CD4-positive, alpha-beta T cell treated with Interleukin-21 for 1 hour (primary cell): ENCODE measurements at regions not wholly inside any gene's neighbourhood (a gene's known extent, or its start where the extent isn't known, plus 50 kb on each side); places are given as distances from the start of the nearest gene placed in this dataset.
"Not testable (repeated sequence)": the region's sequence is repeated elsewhere in the genome, so short reads cannot be mapped to it uniquely, and the experiment has no call there.

Experiments
- DNase-seq: peaks from one replicate; pipeline ENCODE4 v3.0.0-alpha.2; 2020

GRCh38 chr10:94129393-94130130 lies 135.8 kb downstream of the PLCE1 start:
- DNase-seq: no peak

GRCh38 chr10:94131885-94132284 lies 138.2 kb downstream of the PLCE1 start:
- DNase-seq: no peak

GRCh38 chr10:94133239-94133638 lies 139.5 kb downstream of the PLCE1 start:
- DNase-seq: no peak

GRCh38 chr10:94137747-94138146 lies 144.0 kb downstream of the PLCE1 start:
- DNase-seq: no peak

- no peak for DNase-seq
Observed at GRCh38 chr10:94138391-94138790, 144.7 kb downstream of the PLCE1 start.

GRCh38 chr10:94143261-94143660 lies 149.5 kb downstream of the PLCE1 start:
- no peak for DNase-seq

GRCh38 chr10:94146313-94146712 lies 152.6 kb downstream of the PLCE1 start:
- no peak for DNase-seq

- no peak for DNase-seq
Observed at GRCh38 chr10:94146746-94147145, 153.0 kb downstream of the PLCE1 start.

- DNase-seq: no peak
Observed at GRCh38 chr10:94149702-94150101, 156.0 kb downstream of the PLCE1 start.

GRCh38 chr10:94150541-94151184 lies 156.9 kb downstream of the PLCE1 start:
- no peak for DNase-seq

GRCh38 chr10:94155722-94156271 lies 162.1 kb downstream of the PLCE1 start:
- no peak for DNase-seq

- DNase-seq: no peak
Observed at GRCh38 chr10:94156453-94156852, 162.7 kb downstream of the PLCE1 start.

- not testable (repeated sequence) for DNase-seq
Observed at GRCh38 chr10:94165158-94165611, 171.5 kb downstream of the PLCE1 start.

GRCh38 chr10:94172332-94172731 lies 178.6 kb downstream of the PLCE1 start:
- no peak for DNase-seq

GRCh38 chr10:94173594-94173993 lies 179.9 kb downstream of the PLCE1 start:
- no peak for DNase-seq

- no peak for DNase-seq
Observed at GRCh38 chr10:94174838-94175237, 181.1 kb downstream of the PLCE1 start.

- DNase-seq: no peak
Observed at GRCh38 chr10:94178475-94179253, 184.1 kb downstream of the NOC3L start.

- no peak for DNase-seq
Observed at GRCh38 chr10:94180576-94180975, 182.2 kb downstream of the NOC3L start.

GRCh38 chr10:94183666-94184264 lies 179.0 kb downstream of the NOC3L start:
- DNase-seq: no peak

- DNase-seq: no peak
Observed at GRCh38 chr10:94186722-94187121, 176.0 kb downstream of the NOC3L start.

GRCh38 chr10:94192333-94192732 lies 170.4 kb downstream of the NOC3L start:
- no peak for DNase-seq

- DNase-seq: no peak
Observed at GRCh38 chr10:94192974-94193373, 169.8 kb downstream of the NOC3L start.

GRCh38 chr10:94193466-94193924 lies 169.2 kb downstream of the NOC3L start:
- DNase-seq: no peak
